ENCODE measurements at regions not wholly inside any gene's neighbourhood (a gene's known extent, or its start where the extent isn't known, plus 50 kb on each side); places are given as distances from the start of the nearest gene placed in this dataset.
"Not testable (repeated sequence)": the region's sequence is repeated elsewhere in the genome, so short reads cannot be mapped to it uniquely, and the experiment has no call there.

GRCh38 chr10:128568491-128568890 lies 442.3 kb upstream of the MKI67 start:
- no peak for DNase-seq

- no peak for DNase-seq
Observed at GRCh38 chr10:128568990-128569945, 443.0 kb upstream of the MKI67 start.

- DNase-seq = no peak
Observed at GRCh38 chr10:128570319-128570995, 444.2 kb upstream of the MKI67 start.

DNA sequence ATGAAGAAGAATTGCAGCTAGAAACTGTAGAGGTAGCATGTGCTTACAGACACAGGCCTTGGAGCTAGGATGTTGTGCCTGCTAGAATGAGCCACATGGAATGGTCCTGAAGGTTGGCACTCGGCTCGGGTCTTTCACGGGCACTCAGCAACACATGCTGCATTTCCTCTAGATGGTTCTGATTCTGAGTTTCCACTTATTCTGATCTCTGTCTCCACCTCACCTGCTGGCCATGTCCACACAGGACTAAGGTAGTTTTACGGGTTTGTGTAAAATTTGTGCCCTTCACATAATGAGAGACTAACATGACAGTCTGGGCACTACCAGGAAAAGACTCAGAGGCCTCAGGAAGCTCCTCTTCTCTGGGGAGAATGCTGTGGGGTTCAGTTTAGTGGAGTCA lies 444.8 kb upstream of the MKI67 start:
- DNase-seq = no peak

GRCh38 chr10:128571745-128572144 lies 445.5 kb upstream of the MKI67 start:
- DNase-seq = no peak

GRCh38 chr10:128572696-128573095 lies 446.5 kb upstream of the MKI67 start:
- DNase-seq = no peak

DNA sequence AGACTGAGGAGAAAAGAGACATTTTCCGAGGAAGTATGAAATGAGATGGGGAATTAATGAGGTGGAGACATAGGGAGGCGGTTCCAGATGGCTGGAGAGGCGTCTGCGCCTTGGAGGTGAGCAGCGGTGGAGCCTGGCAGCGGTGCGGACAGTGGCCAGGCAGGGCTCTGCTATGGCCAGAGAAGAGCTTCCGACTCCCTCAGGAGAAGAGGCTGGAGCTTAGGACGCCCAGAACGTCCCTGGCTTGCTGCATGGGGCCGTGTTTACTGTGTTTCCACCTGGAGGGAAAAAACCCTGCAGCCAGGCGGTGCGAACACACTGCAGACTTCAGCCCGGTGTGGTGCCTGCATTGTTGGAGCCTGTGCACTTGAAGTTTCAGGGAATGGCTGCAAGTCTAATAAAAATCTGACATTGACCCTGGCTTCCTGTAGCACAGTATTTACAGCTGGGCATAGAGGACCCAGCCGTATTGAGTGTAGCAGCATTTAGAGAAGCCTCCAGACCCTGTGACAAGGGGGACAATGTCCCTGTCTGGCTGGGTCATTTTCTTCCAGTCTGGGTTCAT lies 447.1 kb upstream of the MKI67 start:
- DNase-seq = no peak

GRCh38 chr10:128573986-128574385 lies 447.8 kb upstream of the MKI67 start:
- no peak for DNase-seq

DNA sequence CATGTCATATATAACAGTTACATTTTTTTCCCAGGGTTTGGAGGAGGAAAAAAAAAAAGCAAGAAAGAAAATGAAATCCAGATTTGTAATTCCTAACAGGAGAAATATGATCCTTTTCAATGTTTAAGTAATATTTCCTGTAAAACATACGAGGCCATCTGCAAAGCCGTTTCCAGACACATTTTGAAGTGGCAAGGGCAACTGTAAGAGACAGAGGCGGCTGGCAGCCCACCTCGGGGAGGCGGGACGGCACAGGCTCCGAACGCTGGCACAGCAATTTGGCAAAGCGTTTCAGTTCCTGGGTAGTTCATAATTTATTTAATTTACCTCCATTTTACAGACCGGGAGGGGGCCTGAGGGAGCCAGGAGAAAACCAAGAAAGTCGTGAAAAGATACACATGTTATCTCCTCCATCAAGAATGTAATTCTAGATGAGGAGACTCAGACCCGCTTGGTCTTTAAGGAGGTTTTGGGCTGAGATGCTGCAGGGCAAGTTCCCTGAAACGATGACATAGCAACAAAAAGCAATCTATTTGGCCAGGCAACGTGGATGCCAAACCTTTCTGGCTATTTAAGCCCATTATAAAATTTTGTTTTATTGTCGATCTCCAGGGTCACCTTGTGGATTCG lies 448.5 kb upstream of the MKI67 start:
- DNase-seq = no peak

GRCh38 chr10:128575761-128576160 lies 449.5 kb upstream of the MKI67 start:
- DNase-seq = no peak

DNA sequence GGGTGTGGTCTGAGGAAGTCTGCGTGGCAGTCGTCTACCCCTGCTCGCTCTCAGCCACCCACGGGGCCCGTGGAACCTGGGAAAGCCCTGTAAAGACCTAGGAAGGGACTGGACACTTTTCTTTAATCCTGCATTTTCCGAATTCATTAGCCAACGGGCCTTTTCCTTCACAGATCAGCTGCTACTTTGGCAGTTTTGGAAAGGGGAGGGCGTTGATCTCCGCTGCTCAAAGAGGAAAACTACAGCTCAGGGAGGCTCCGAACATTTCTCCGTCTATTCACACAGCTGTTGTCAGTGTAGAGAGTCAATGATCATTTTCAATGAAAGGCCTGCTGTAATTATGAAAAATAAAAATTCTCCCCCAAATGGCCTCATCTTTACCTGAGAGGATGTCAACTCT lies 450.1 kb upstream of the MKI67 start:
- no peak for DNase-seq

DNA sequence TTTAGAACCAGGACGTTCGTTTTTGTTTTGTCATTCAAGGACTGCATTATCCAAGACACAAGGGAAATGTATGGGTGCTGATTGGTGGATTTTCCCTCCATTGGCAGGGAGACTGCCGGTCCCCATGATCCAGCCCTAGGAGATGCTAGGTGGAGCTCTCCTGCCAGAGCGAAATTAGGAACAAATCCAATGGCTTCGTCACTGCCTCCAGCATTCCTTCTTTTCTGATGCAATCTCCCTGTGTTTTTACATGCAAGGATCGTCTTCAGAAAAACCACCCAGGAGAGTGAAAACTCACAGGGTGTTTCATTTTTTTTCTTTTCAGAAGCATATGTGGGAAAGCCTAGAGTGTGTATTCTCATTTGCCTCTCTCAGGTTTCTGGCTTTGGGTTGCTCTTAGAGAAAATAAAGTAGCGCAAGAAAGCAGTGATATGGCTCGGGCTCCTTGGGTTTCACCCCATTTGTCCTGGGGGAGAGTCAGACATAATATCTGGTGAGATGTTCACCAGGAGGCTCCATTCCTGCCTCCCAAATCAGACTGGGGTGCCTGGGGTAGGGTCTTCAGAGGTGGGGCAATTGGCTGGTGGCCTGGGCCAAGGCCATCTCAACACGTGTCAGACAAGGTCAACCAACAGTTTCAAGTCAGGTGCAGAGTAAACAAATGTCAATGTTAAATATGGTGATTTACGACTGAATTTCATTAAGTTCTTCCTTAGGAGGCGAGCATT lies 450.9 kb upstream of the MKI67 start:
- DNase-seq = no peak

GRCh38 chr10:128577958-128578750 lies 451.9 kb upstream of the MKI67 start:
- DNase-seq = no peak

DNA sequence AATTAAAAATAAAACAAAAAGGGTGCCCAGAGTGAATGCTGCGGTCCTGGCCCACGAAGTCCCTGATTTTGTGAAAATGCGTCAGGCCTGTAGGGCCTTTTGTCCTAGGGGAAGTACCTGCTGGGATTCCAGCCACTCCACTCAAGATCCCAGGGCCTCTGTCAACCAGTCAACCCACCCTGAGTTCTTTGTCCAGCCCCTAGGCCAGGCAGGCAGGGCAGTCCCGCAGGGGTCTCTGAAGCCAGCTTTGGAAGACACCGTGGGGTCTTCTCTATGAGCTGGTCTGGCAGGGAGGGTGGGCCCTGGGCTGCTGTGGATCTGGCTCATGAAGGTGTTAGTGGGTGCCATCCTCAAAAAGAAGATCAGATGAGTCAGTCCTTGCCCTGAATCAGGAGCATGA lies 452.5 kb upstream of the MKI67 start:
- DNase-seq = no peak

GRCh38 chr10:128579280-128579865 lies 453.1 kb upstream of the MKI67 start:
- no peak for DNase-seq

- DNase-seq = no peak
Observed at GRCh38 chr10:128579901-128580300, 453.7 kb upstream of the MKI67 start.

DNA sequence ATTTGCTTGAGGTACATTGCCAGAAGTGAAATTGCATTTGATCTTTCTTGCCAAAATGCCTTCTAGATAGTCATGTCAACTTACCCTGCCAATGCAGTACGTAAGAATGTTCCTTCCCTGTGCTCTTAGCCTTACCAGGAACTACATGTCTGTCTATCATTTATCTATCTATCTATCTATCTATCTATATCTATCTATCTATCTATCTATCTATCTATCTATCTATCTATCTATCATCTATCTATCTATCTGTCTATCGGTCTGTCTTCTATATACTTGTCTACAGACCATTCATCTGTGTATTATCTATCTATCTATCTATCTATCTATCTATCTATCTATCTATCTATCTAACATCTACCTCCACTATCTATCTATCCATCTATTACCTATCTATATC lies 456.9 kb upstream of the MKI67 start:
- DNase-seq = not testable (repeated sequence)

DNA sequence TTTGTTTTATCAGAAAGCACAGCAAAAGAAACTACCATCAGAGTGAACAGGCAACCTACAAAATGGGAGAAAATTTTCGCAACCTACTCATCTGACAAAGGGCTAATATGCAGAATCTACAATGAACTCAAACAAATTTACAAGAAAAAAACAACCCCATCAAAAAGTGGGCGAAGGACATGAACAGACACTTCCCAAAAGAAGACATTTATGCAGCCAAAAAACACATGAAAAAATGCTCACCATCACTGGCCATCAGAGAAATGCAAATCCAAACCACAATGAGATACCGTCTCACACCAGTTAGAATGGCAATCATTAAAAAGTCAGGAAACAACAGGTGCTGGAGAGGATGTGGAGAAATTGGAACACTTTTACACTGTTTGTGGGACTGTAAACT lies 460.4 kb upstream of the MKI67 start:
- DNase-seq = not testable (repeated sequence)

GRCh38 chr10:128587689-128588088 lies 461.5 kb upstream of the MKI67 start:
- DNase-seq = no peak

GRCh38 chr10:128588402-128588801 lies 462.2 kb upstream of the MKI67 start:
- no peak for DNase-seq

DNA sequence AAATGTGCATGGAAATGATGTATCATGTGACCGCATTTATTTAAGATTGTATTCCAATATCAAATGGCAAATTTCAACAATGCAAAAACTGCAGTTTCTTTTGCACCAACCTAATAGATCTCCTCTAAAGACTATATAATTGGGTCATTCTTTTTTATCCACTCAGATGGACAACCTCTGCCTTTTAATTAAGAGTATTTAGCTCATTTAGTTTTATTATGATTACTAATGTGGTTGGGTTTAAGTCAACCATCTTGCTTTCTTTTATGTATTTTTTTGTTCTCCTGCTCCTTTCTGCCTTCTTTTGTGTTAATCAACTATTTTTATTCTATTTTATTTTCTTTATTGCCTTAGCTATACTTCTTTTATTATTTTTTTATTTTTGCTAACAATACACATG lies 468.5 kb upstream of the MKI67 start:
- DNase-seq = no peak
